ENCODE measurements at regions not wholly inside any gene's neighbourhood (a gene's known extent, or its start where the extent isn't known, plus 50 kb on each side); places are given as distances from the start of the nearest gene placed in this dataset.

DNA sequence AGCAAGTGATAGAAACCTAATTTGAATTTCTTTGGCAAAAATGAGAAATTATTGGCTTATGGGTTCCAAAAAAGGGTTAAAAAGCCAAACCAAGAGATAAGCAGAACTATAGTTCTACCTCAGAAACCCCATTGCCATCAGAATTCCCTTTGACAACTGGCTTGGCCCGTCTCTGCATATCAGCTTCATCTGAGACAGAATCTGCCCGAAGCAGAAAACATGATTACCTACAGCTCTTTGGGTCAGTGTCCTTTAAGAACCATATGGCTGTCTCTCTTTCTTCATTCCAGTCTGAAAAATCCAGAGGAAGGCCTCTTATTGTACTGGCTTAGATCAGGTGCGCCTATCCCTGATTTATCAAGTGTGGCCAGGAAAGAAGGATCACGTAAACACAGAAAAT lies 49.8 kb upstream of the AGPS start:
- DNase-seq (ENCODE audit: low read depth), result no peak
